ENCODE measurements at regions not wholly inside any gene's neighbourhood (a gene's known extent, or its start where the extent isn't known, plus 50 kb on each side); places are given as distances from the start of the nearest gene placed in this dataset.

DNA sequence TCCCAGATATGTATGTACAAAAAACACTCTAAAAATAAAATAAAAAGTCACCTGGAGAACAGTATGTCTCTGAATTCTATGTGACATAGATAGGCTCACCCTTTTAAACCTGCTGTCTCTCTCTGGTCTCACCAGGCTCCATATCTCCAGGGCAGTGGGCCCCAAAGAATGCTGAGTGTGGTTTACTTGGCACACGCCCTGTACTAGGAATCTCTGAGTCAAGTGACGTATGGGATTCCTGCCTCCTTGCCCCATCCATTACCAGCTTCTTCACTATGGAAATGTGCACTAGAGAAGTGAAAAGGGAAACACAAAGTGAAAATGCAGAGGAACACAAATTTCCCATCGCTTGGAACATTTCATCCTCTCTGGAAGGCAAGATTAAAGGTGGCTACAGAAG, 722.2 kb upstream of the TENM4 start (continued):
- no peak for TF ChIP-seq FOXA1 (IDR thresholded peaks at IDR 0.05)
- TF ChIP-seq JUND (IDR thresholded peaks at IDR 0.05), result no peak
- TF ChIP-seq SP1 (IDR thresholded peaks at IDR 0.05), result no peak
- TF ChIP-seq, protein P1, sequence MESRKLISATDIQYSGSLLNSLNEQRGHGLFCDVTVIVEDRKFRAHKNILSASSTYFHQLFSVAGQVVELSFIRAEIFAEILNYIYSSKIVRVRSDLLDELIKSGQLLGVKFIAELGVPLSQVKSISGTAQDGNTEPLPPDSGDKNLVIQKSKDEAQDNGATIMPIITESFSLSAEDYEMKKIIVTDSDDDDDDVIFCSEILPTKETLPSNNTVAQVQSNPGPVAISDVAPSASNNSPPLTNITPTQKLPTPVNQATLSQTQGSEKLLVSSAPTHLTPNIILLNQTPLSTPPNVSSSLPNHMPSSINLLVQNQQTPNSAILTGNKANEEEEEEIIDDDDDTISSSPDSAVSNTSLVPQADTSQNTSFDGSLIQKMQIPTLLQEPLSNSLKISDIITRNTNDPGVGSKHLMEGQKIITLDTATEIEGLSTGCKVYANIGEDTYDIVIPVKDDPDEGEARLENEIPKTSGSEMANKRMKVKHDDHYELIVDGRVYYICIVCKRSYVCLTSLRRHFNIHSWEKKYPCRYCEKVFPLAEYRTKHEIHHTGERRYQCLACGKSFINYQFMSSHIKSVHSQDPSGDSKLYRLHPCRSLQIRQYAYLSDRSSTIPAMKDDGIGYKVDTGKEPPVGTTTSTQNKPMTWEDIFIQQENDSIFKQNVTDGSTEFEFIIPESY (IDR thresholded peaks at IDR 0.05), result no peak
- TF ChIP-seq, protein P2, sequence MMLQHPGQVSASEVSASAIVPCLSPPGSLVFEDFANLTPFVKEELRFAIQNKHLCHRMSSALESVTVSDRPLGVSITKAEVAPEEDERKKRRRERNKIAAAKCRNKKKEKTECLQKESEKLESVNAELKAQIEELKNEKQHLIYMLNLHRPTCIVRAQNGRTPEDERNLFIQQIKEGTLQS (IDR thresholded peaks at IDR 0.05), result no peak

DNA sequence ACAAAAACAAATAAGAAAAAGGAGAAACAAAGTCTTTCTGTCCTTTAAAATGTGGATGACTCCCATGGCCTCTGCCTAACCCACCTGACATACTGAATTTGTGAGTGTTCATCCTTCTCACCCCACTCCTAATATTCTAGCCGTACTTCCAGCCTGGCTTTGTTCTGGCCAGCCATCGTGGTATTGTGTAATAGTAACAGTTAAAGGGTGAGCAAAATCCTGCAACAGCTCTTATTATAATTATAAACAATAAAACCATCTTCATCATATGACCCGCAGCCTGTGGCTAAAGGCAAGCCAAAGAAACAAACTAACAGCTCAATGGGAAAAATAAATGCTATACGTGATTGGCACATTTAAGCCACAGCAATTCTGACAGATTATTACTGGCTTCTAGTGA, 721.6 kb upstream of the TENM4 start:
- Histone ChIP-seq H3K9me3 (ENCODE audit: control insufficient read depth in 4 of 4, low read length in 3 of 4) (no peaks in the 10 kb centered on the region), H3K27me3 (ENCODE audit: control insufficient read depth in 4 of 4, insufficient read depth in 4 of 4, low read length in 3 of 4) (no peaks in the 10 kb centered on the region), H3K4me1 (ENCODE audit: control insufficient read depth in 4 of 4, insufficient read depth in 4 of 4, low read length in 3 of 4) (no peaks in the 10 kb centered on the region), H3K36me3 (ENCODE audit: control insufficient read depth in 4 of 4, insufficient read depth in 3 of 4, low read depth in 1 of 4, low read length in 3 of 4) (no peaks in the 10 kb centered on the region), H3K27ac (ENCODE audit: low read depth in 1 of 2, low read length in 2 of 2) (no peak overlapping the region), H3K9ac (ENCODE audit: low read depth in 1 of 2, low read length in 2 of 2) (no peak overlapping the region), H3K4me3 (ENCODE audit: low read depth in 1 of 3, low read length in 3 of 3) (no peak overlapping the region)
- 85% methylated on average over 4 of the region's 4 CpGs for WGBS
- DNase-seq (ENCODE audit: low spot score), result no peak
- TF ChIP-seq FOXA2 (IDR thresholded peaks at IDR 0.05) (no peak), EGR1 (IDR thresholded peaks at IDR 0.05; ENCODE audit: low read depth in 2 of 2) (no peak), GABPA (IDR thresholded peaks at IDR 0.05 in 1 of 2, conservative IDR thresholded peaks at IDR 0.05 in 1 of 2) (no peak), HNF4A (conservative IDR thresholded peaks at IDR 0.05) (no peak), HNF4G (IDR thresholded peaks at IDR 0.05) (no peak)
- TF ChIP-seq, protein P3, sequence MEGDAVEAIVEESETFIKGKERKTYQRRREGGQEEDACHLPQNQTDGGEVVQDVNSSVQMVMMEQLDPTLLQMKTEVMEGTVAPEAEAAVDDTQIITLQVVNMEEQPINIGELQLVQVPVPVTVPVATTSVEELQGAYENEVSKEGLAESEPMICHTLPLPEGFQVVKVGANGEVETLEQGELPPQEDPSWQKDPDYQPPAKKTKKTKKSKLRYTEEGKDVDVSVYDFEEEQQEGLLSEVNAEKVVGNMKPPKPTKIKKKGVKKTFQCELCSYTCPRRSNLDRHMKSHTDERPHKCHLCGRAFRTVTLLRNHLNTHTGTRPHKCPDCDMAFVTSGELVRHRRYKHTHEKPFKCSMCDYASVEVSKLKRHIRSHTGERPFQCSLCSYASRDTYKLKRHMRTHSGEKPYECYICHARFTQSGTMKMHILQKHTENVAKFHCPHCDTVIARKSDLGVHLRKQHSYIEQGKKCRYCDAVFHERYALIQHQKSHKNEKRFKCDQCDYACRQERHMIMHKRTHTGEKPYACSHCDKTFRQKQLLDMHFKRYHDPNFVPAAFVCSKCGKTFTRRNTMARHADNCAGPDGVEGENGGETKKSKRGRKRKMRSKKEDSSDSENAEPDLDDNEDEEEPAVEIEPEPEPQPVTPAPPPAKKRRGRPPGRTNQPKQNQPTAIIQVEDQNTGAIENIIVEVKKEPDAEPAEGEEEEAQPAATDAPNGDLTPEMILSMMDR (IDR thresholded peaks at IDR 0.05; ENCODE audit: low read depth, low read length, missing input control), result no peak

DNA sequence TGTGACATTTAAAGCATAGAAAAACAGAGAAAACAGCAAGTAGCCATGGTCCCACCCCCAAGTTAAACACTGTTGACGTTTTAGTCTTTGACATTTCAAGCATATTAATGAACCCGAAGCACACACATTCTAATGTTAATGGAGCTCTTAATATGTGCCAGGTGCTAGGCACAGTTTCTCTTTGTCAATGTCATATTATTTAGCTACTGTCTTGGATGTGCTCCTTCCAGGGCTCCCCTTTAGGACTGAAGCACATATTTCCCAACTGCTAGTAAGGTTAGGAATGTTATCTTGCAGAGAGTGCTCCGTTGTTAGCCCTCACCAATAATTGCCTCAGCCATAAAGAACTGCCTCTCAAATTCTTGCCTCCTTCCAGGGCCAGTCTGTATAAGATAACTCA, 716.6 kb upstream of the TENM4 start:
- TF ChIP-seq HNF4G (IDR thresholded peaks at IDR 0.05) (no peak), RXRA (IDR thresholded peaks at IDR 0.05) (no peak), SP1 (IDR thresholded peaks at IDR 0.05) (no peak), TAF1 (conservative IDR thresholded peaks at IDR 0.05) (no peak), NR2F2 (IDR thresholded peaks at IDR 0.05) (no peak), HNF4A (conservative IDR thresholded peaks at IDR 0.05) (no peak), JUND (IDR thresholded peaks at IDR 0.05) (no peak)
- TF ChIP-seq, protein P1 (IDR thresholded peaks at IDR 0.05), result no peak
- H3K9ac ChIP-seq (ENCODE audit: low read depth in 1 of 2, low read length in 2 of 2), result no peak overlapping the region
- H3K4me1 ChIP-seq (ENCODE audit: control insufficient read depth in 4 of 4, insufficient read depth in 4 of 4, low read length in 3 of 4), result no peaks in the 10 kb centered on the region
- H3K36me3 ChIP-seq (ENCODE audit: control insufficient read depth in 4 of 4, insufficient read depth in 3 of 4, low read depth in 1 of 4, low read length in 3 of 4), result no peaks in the 10 kb centered on the region
- no peak overlapping the region for H3K4me3 ChIP-seq (ENCODE audit: low read depth in 1 of 3, low read length in 3 of 3)
- H3K27me3 ChIP-seq (ENCODE audit: control insufficient read depth in 4 of 4, insufficient read depth in 4 of 4, low read length in 3 of 4), result no peaks in the 10 kb centered on the region
- no peak overlapping the region for H3K27ac ChIP-seq (ENCODE audit: low read depth in 1 of 2, low read length in 2 of 2)
- DNase-seq (ENCODE audit: low spot score), result no peak
- H3K9me3 ChIP-seq (ENCODE audit: control insufficient read depth in 4 of 4, low read length in 3 of 4), result no peaks in the 10 kb centered on the region
- WGBS, result 30% methylated on average over 3 of the region's 3 CpGs

All from liver (tissue), 8 donors.